Kidney (tissue), 13 donors: ENCODE measurements at regions not wholly inside any gene's neighbourhood (a gene's known extent, or its start where the extent isn't known, plus 50 kb on each side); places are given as distances from the start of the nearest gene placed in this dataset.

Experiments
- DNase-seq, 5 donors: peaks; one replicate each; pipeline ENCODE4 v3.0.0-alpha.2; 2013 to 2020
- FAIRE-seq: peaks from 2 replicates; lab custom pipeline; 2012; peaks lifted over from hg19 to GRCh38; lab: Jason Lieb, UNC
- H3K27ac ChIP-seq, 2 donors: one replicate each; pipeline ENCODE4 v1.7.0; 2013; ENCODE audit warnings: low read depth in 2 of 2, low read length in 2 of 2, inconsistent platforms in 1 of 2
- H3K27me3 ChIP-seq: one replicate; pipeline ENCODE4 v1.7.1; 2013; ENCODE audit warnings: low read length, inconsistent platforms; ENCODE audit not compliant: control insufficient read depth, insufficient read depth
- H3K36me3 ChIP-seq, 3 donors: one replicate each; pipeline versions ENCODE4 v1.7.0 to v1.7.1; 2013; ENCODE audit warnings: low read length in 3 of 3, control low read depth in 1 of 3, inconsistent platforms in 1 of 3; ENCODE audit not compliant: insufficient read depth in 3 of 3, control insufficient read depth in 2 of 3
- H3K4me1 ChIP-seq, 3 donors: one replicate each; pipeline versions ENCODE4 v1.7.0 to v1.7.1; 2013; ENCODE audit warnings: low read length in 3 of 3, inconsistent platforms in 1 of 3, low read depth in 1 of 3; ENCODE audit not compliant: control insufficient read depth in 2 of 3, insufficient read depth in 2 of 3
- H3K4me3 ChIP-seq, 3 donors: one replicate each; pipeline versions ENCODE4 v1.7.0 to v1.8.1; 2013; ENCODE audit warnings: low read length in 3 of 3, control low read depth in 1 of 3, inconsistent platforms in 1 of 3
- H3K9ac ChIP-seq, 3 donors: one replicate each; pipeline versions ENCODE4 v1.7.0 to v1.7.1; 2013; ENCODE audit warnings: low read length in 3 of 3, control low read depth in 1 of 3, inconsistent platforms in 1 of 3
- H3K9me3 ChIP-seq, 3 donors: one replicate each; pipeline versions ENCODE4 v1.7.0 to v1.7.1; 2013; ENCODE audit warnings: low read length in 3 of 3, control low read depth in 1 of 3, inconsistent platforms in 1 of 3; ENCODE audit not compliant: control insufficient read depth in 2 of 3, insufficient read depth in 1 of 3
- CTCF ChIP-seq: IDR thresholded peaks from 3 replicates; pipeline ENCODE4 v1.5.1; 2012; ENCODE audit warnings: mild to moderate bottlenecking, moderate library complexity, borderline replicate concordance; ENCODE audit not compliant: insufficient read depth; ENCODE audit errors: extremely low read depth
- intact Hi-C: fragments of 100-400 bp; cut with DNase I; formaldehyde crosslinking; loops from one replicate; pipeline ENCODE4 v1.11.1; 2022
- donor health status: control.
- donor health status: control.
- donor health status: control.
- donor health status: control.
- donor health status: control.
- donor health status: DM: yes; HTN: yes; CAD: no.
- donor health status: Normal renal cell carcinoma (clear cell type).

DNA sequence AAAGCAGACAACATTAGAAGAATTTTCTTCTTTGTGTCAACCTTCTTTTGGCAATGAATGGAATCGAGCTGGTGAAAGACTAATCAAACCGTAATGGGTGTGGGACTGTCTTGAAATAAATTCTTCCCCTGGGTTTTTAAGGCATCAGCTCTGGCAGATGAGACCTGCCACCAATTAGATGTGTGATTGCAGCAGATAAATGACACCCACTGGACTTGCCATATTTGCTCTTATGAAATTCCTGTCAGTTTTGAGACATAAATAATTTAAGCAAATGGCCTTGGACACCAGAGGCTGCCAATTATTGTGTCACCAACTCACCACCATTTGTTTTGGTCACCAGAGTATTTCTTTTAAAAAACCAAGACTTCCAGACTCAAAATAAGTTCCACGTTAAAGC lies 135.9 kb upstream of the RGMB start:
- no peak for TF ChIP-seq CTCF
- intact Hi-C loops = no loop called here

DNA sequence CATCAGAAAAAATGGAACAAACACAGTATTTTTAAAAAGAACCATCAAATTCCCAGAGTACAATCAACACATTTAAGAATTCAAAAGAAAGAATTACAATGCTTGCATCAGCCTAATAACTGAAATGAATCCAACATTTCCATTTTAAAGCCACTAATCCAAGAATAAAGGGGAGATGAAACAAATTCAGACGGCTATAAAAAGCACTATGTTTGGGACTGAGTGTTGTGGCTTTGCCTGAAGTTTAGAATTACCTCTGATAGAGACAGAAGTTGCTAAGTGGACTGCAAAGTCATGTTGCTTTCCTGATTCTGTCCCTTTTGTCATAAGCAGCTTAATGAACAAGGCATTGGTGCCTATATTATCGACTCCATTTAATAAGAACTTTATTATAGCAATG lies 135.4 kb upstream of the RGMB start:
- intact Hi-C loops = no loop called here
- H3K4me1 ChIP-seq = no peaks in the 10 kb centered on the region
- H3K27ac ChIP-seq = no peak overlapping the region
- FAIRE-seq (no peak), DNase-seq (no peak)
- no peak for TF ChIP-seq CTCF
- H3K9me3 ChIP-seq = no peaks in the 10 kb centered on the region
- H3K27me3 ChIP-seq = no peaks in the 10 kb centered on the region
- no peaks in the 10 kb centered on the region for H3K36me3 ChIP-seq
- H3K9ac ChIP-seq = no peak overlapping the region
- H3K4me3 ChIP-seq = no peak overlapping the region

More for the DNA sequence above, 135.9 kb upstream of the RGMB start:
- Histone ChIP-seq H3K4me1 (no peaks in the 10 kb centered on the region), H3K27ac (no peak overlapping the region), H3K9me3 (no peaks in the 10 kb centered on the region), H3K27me3 (no peaks in the 10 kb centered on the region), H3K36me3 (no peaks in the 10 kb centered on the region), H3K9ac (no peak overlapping the region), H3K4me3 (no peak overlapping the region)
- no peak for DNase-seq
- FAIRE-seq = no peak

- Histone ChIP-seq H3K9ac (no peak overlapping the region), H3K4me3 (no peak overlapping the region), H3K4me1 (no peaks in the 10 kb centered on the region), H3K9me3 (no peaks in the 10 kb centered on the region), H3K27ac (no peak overlapping the region), H3K36me3 (no peaks in the 10 kb centered on the region), H3K27me3 (no peaks in the 10 kb centered on the region)
- TF ChIP-seq CTCF = no peak
- no peak for FAIRE-seq
- intact Hi-C loops = no loop called here
- DNase-seq = peak in 1 of 5 donors; percentile 48
Measured at GRCh38 chr5:98638701-98639100, 134.8 kb upstream of the RGMB start.

DNA sequence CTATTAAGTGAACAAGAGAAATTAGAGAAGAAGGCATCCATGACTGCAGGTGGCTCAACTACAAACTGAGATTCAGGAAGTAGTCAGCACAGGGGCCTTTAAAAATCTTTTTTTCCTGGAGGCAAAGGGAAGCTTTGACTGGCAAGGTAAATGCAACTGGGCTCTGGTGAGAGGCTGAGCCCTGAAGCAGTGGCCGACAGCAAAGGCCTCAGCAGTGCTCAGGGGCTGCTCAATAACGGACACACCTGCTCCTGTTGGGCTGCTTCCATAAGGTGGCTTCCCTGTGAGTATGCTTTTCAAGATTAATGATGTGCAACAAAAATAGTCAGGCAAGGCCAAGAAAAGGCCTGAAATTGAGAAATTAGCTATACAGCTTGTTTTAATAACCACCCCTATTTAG lies 134.2 kb upstream of the RGMB start:
- no peak for TF ChIP-seq CTCF
- Histone ChIP-seq H3K9me3 (no peaks in the 10 kb centered on the region), H3K4me3 (no peak overlapping the region), H3K27ac (no peak overlapping the region), H3K27me3 (no peaks in the 10 kb centered on the region), H3K4me1 (no peaks in the 10 kb centered on the region), H3K36me3 (no peaks in the 10 kb centered on the region), H3K9ac (no peak overlapping the region)
- intact Hi-C loops = no loop called here
- FAIRE-seq (no peak), DNase-seq (no peak)
